CD14-positive monocyte (primary cell): ENCODE measurements at regions not wholly inside any gene's neighbourhood (a gene's known extent, or its start where the extent isn't known, plus 50 kb on each side); places are given as distances from the start of the nearest gene placed in this dataset.

Experiments used
- DNase-seq, 3 donors: peaks; one replicate each; pipeline ENCODE4 v3.0.0-alpha.2; 2011 to 2022
- H2AFZ ChIP-seq: 2 replicates; pipeline ENCODE4 v1.6.0; 2012; ENCODE audit warnings: mild to moderate bottlenecking, low read depth, low read length, inconsistent platforms; ENCODE audit not compliant: insufficient read depth, poor library complexity, severe bottlenecking
- H3K27ac ChIP-seq, 2 donors: 1 replicate in 1 of 2; 2 replicates in 1 of 2; pipeline ENCODE4 v1.5.1; 2012 to 2013; ENCODE audit warnings: low read length in 2 of 2, control low read depth in 1 of 2, inconsistent platforms in 1 of 2, low read depth in 1 of 2, mild to moderate bottlenecking in 1 of 2
- H3K27me3 ChIP-seq, 2 donors: one replicate each; pipeline versions ENCODE4 v1.6.0 to v1.6.1; 2011 to 2013; ENCODE audit warnings: low read length in 2 of 2; ENCODE audit not compliant: control insufficient read depth in 2 of 2, insufficient read depth in 2 of 2
- H3K36me3 ChIP-seq, 2 donors: replicated peaks in 1 of 2; 1 replicate in 1 of 2; 2 replicates in 1 of 2; pipeline versions ENCODE4 v1.5.1 to v1.6.1; 2012 to 2013; ENCODE audit warnings: low read length in 2 of 2, control low read depth in 1 of 2, inconsistent platforms in 1 of 2, mild to moderate bottlenecking in 1 of 2; ENCODE audit not compliant: insufficient read depth in 2 of 2, control insufficient read depth in 1 of 2
- H3K4me1 ChIP-seq, 2 donors: 1 replicate in 1 of 2; 2 replicates in 1 of 2; pipeline versions ENCODE4 v1.5.1 to v1.6.1; 2012 to 2013; ENCODE audit warnings: low read length in 2 of 2, control low read depth in 1 of 2, inconsistent platforms in 1 of 2, mild to moderate bottlenecking in 1 of 2, moderate library complexity in 1 of 2; ENCODE audit not compliant: insufficient read depth in 2 of 2, control insufficient read depth in 1 of 2
- H3K4me2 ChIP-seq: replicated peaks from 2 replicates; pipeline ENCODE3; 2012; ENCODE audit warnings: low read length, moderate library complexity, mild to moderate bottlenecking; ENCODE audit not compliant: poor library complexity, severe bottlenecking; ENCODE audit errors: extremely low read depth
- H3K4me3 ChIP-seq, 3 experiments: fragments of 200-600 bp in 1 of 3; sonication (generic) in 1 of 3; replicated peaks in 1 of 3; 1 replicate in 2 of 3; 2 replicates in 1 of 3; pipeline ENCODE4 v1.5.1; 2011 to 2013; ENCODE audit warnings: low read length in 3 of 3, mild to moderate bottlenecking in 3 of 3, control low read depth in 2 of 3, low read depth in 2 of 3, inconsistent platforms in 1 of 3, moderate library complexity in 1 of 3
- H3K79me2 ChIP-seq: 2 replicates; pipeline ENCODE4 v1.6.0; 2012; ENCODE audit warnings: mild to moderate bottlenecking, control low read depth, inconsistent platforms, low read length, moderate library complexity; ENCODE audit not compliant: insufficient read depth
- H3K9ac ChIP-seq: 2 replicates; pipeline ENCODE4 v1.6.0; 2017; ENCODE audit warnings: low read length, mild to moderate bottlenecking; ENCODE audit not compliant: insufficient read depth, poor library complexity, severe bottlenecking
- H3K9me3 ChIP-seq, 2 donors: replicated peaks in 1 of 2; 1 replicate in 1 of 2; 2 replicates in 1 of 2; pipeline versions ENCODE4 v1.5.1 to v1.6.1; 2012 to 2013; ENCODE audit warnings: low read length in 2 of 2, control low read depth in 1 of 2; ENCODE audit not compliant: control insufficient read depth in 1 of 2, insufficient read depth in 1 of 2
- H4K20me1 ChIP-seq: 2 replicates; pipeline ENCODE4 v1.6.0; 2012; ENCODE audit warnings: mild to moderate bottlenecking, low read length, control low read depth, moderate library complexity; ENCODE audit not compliant: insufficient read depth
- H3K27ac Mint-ChIP-seq, 7 donors: one replicate each; pipeline ENCODE4 v1.8.0; 2020; ENCODE audit warnings: mild to moderate bottlenecking in 7 of 7, mixed read lengths in 7 of 7, moderate library complexity in 6 of 7, inconsistent platforms in 2 of 7
- H3K27me3 Mint-ChIP-seq, 3 donors: one replicate each; pipeline ENCODE4 v1.8.0; 2021 to 2022; ENCODE audit warnings: low read depth in 3 of 3, mild to moderate bottlenecking in 3 of 3, mixed read lengths in 3 of 3, moderate library complexity in 3 of 3, inconsistent platforms in 1 of 3
- H3K36me3 Mint-ChIP-seq, 2 donors: one replicate each; pipeline ENCODE4 v1.8.0; 2020; ENCODE audit warnings: mixed read lengths in 2 of 2, inconsistent platforms in 1 of 2, mild to moderate bottlenecking in 1 of 2
- H3K4me1 Mint-ChIP-seq: one replicate; pipeline ENCODE4 v1.8.0; 2020; ENCODE audit warnings: mild to moderate bottlenecking, mixed read lengths
- H3K4me3 Mint-ChIP-seq, 2 donors: one replicate each; pipeline ENCODE4 v1.8.0; 2020; ENCODE audit warnings: mild to moderate bottlenecking in 2 of 2, mixed read lengths in 2 of 2, moderate library complexity in 1 of 2
- H3K9me3 Mint-ChIP-seq, 7 donors: one replicate each; pipeline ENCODE4 v1.8.0; 2020 to 2022; ENCODE audit warnings: mixed read lengths in 7 of 7, mild to moderate bottlenecking in 6 of 7, moderate library complexity in 6 of 7, inconsistent platforms in 2 of 7
- WGBS: methylation state at CpG from one replicate; pipeline ENCODE4 v1.1.5; 2013; ENCODE audit warnings: missing lambda C conversion rate; ENCODE audit not compliant: insufficient coverage; 5-methylcytosine and 5-hydroxymethylcytosine counted together
- intact Hi-C, 2 donors: fragments of 100-400 bp; cut with micrococcal nuclease; formaldehyde crosslinking; loops; one replicate each; pipeline versions ENCODE4 v1.15.0 to v1.15.1; 2023
- TF ChIP-seq, protein P1 (sequence below): fragments of 200-600 bp; IDR thresholded peaks from one replicate; pipeline ENCODE4 v1.8.0; 2022; ENCODE audit warnings: antibody characterized with exemption, mild to moderate bottlenecking

DNA sequence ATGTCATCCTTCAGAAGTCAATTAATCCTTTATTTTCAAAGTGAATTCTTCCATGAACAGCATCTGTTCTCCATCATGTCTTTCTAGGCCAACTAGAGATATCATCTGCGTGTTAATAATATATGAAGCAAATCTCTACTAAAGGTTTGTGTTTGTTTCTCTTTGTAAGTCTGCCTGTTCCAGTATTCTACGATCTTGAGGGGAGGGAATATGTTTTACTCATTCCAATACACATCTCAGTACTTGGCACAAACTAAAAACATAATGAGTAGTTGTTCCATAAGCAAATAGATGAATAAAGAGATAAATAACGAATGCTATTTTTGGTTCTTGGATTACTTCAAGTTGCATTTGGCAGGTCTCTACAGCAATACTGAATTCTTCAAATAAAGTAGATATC is 470.7 kb upstream of the GRIN3A start:
- peaks cover 0 to 3% (median 0%) of the 10 kb centered on the region in 7 donors for H3K9me3 Mint-ChIP-seq
- H3K4me3 Mint-ChIP-seq = no peak overlapping the region
- H3K9me3 ChIP-seq = peaks cover 0 to 5% of the 10 kb centered on the region in 2 donors
- H3K4me1 Mint-ChIP-seq = no peaks in the 10 kb centered on the region
- no CpG with 5 or more reads among the region's 3 CpGs for WGBS
- no peaks in the 10 kb centered on the region for H3K4me1 ChIP-seq
- H3K27me3 ChIP-seq = no peaks in the 10 kb centered on the region
- H2AFZ ChIP-seq = no peak overlapping the region
- H3K36me3 ChIP-seq = no peaks in the 10 kb centered on the region
- H3K4me3 ChIP-seq = no peak overlapping the region
- no peak overlapping the region for H3K27ac Mint-ChIP-seq
- no peak overlapping the region for H3K4me2 ChIP-seq
- no peaks in the 10 kb centered on the region for H3K79me2 ChIP-seq
- no peak for DNase-seq
- intact Hi-C loops = no loop called here
- no peak overlapping the region for H3K27ac ChIP-seq
- TF ChIP-seq, protein P1, sequence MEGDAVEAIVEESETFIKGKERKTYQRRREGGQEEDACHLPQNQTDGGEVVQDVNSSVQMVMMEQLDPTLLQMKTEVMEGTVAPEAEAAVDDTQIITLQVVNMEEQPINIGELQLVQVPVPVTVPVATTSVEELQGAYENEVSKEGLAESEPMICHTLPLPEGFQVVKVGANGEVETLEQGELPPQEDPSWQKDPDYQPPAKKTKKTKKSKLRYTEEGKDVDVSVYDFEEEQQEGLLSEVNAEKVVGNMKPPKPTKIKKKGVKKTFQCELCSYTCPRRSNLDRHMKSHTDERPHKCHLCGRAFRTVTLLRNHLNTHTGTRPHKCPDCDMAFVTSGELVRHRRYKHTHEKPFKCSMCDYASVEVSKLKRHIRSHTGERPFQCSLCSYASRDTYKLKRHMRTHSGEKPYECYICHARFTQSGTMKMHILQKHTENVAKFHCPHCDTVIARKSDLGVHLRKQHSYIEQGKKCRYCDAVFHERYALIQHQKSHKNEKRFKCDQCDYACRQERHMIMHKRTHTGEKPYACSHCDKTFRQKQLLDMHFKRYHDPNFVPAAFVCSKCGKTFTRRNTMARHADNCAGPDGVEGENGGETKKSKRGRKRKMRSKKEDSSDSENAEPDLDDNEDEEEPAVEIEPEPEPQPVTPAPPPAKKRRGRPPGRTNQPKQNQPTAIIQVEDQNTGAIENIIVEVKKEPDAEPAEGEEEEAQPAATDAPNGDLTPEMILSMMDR = no peak
- H3K27me3 Mint-ChIP-seq = no peaks in the 10 kb centered on the region
- no peak overlapping the region for H3K9ac ChIP-seq
- H3K36me3 Mint-ChIP-seq = no peaks in the 10 kb centered on the region
- no peaks in the 10 kb centered on the region for H4K20me1 ChIP-seq

DNA sequence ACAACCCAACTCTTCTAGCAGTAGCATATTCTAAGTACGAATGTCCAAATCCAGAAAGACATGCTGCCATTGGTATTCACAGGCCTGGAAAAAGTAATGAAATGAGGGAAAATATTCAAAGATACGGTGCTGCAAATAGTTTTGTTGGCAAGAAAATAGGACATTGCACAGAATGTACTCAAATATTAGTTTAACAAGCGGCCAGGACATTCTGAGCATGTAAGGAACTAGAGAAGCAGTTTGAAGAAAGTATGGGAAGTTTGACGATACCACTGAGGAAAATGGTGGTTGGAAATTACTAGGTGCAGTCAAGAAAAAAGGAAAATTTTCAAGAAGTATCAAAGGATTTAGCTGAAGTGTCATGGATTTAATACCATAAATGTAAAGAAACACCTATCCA is 468.0 kb upstream of the GRIN3A start:
- Histone ChIP-seq H2AFZ (no peak overlapping the region), H3K4me2 (no peak overlapping the region), H3K4me1 (no peaks in the 10 kb centered on the region), H3K36me3 (no peaks in the 10 kb centered on the region), H3K9ac (no peak overlapping the region), H3K4me3 (no peak overlapping the region), H3K79me2 (no peaks in the 10 kb centered on the region), H3K9me3 (peaks cover 0 to 5% of the 10 kb centered on the region in 2 donors), H3K27ac (no peak overlapping the region), H3K27me3 (no peaks in the 10 kb centered on the region), H4K20me1 (no peaks in the 10 kb centered on the region)
- no peak overlapping the region for H3K27ac Mint-ChIP-seq
- 94% methylated on average over 2 of the region's 4 CpGs for WGBS
- intact Hi-C loops = no loop called here
- H3K9me3 Mint-ChIP-seq = peaks cover 0 to 3% (median 0%) of the 10 kb centered on the region in 7 donors
- H3K4me3 Mint-ChIP-seq = no peak overlapping the region
- no peaks in the 10 kb centered on the region for H3K4me1 Mint-ChIP-seq
- TF ChIP-seq, protein P1 = no peak
- no peak for DNase-seq
- no peaks in the 10 kb centered on the region for H3K27me3 Mint-ChIP-seq
- no peaks in the 10 kb centered on the region for H3K36me3 Mint-ChIP-seq
